Adrenal gland (tissue), 9 donors: ENCODE measurements at regions not wholly inside any gene's neighbourhood (a gene's known extent, or its start where the extent isn't known, plus 50 kb on each side); places are given as distances from the start of the nearest gene placed in this dataset.

ENCODE experiments used
- DNase-seq, 7 donors: peaks; one replicate each; pipeline ENCODE4 v3.0.0-alpha.2; 2019 to 2020
- H3K27ac ChIP-seq, 5 donors: fragments of 200-600 bp; sonication (generic) in 4 of 5; 1 replicate in 3 of 5; 2 replicates in 2 of 5; pipeline versions ENCODE4 v1.5.1 to v1.8.0; 2016 to 2020; ENCODE audit warnings: mild to moderate bottlenecking in 1 of 5
- H3K27me3 ChIP-seq: fragments of 200-600 bp; 2 replicates; pipeline ENCODE4 v1.8.0; 2021
- H3K36me3 ChIP-seq, 2 donors: fragments of 200-600 bp; replicated peaks in 1 of 2; 1 replicate in 1 of 2; 2 replicates in 1 of 2; pipeline versions ENCODE4 v1.5.1 to v1.8.0; 2018 to 2022
- H3K4me1 ChIP-seq, 2 donors: fragments of 200-600 bp; replicated peaks in 1 of 2; 1 replicate in 1 of 2; 2 replicates in 1 of 2; pipeline versions ENCODE4 v1.5.1 to v1.8.0; 2018 to 2021
- H3K4me3 ChIP-seq, 4 donors: fragments of 200-600 bp; sonication (generic) in 3 of 4; one replicate each; pipeline ENCODE4 v1.5.1; 2016 to 2018
- H3K9me3 ChIP-seq, 3 donors: fragments of 200-600 bp; sonication (generic) in 1 of 3; replicated peaks in 1 of 3; 1 replicate in 2 of 3; 2 replicates in 1 of 3; pipeline versions ENCODE4 v1.5.1 to v1.8.0; 2016 to 2021
- CTCF ChIP-seq, 6 experiments: fragments of 450-650 bp in 4 of 6; fragments of 200-600 bp in 2 of 6; sonication (generic) in 1 of 6; IDR thresholded peaks; 1 replicate in 5 of 6; 2 replicates in 1 of 6; pipeline versions ENCODE4 v1.5.1 to v1.8.0; 2016 to 2021; ENCODE audit warnings: antibody characterized with exemption in 6 of 6, mild to moderate bottlenecking in 2 of 6, moderate library complexity in 1 of 6
- POLR2A ChIP-seq, 2 donors: fragments of 450-650 bp; IDR thresholded peaks; one replicate each; pipeline ENCODE4 v1.6.1; 2017; ENCODE audit warnings: antibody characterized with exemption in 2 of 2, mild to moderate bottlenecking in 2 of 2, moderate library complexity in 1 of 2
- whole genome bisulfite sequencing, 4 donors: extraction: QIAGEN DNeasy Blood & Tissue Kit in 2 of 4; methylation state at CpG; one replicate each; pipeline versions ENCODE4 v1.1.5 to v1.1.7; 2013 to 2017; 5-methylcytosine and 5-hydroxymethylcytosine counted together
- intact Hi-C, 2 donors: fragments of 100-400 bp; cut with DNase I; formaldehyde crosslinking; loops; one replicate each; pipeline versions ENCODE4 v1.14.1 to v1.15.0; 2022 to 2023
- donor health status: healthy with polysubstance abuse.
- donor health status: Bipolar disorder and iron deficiency.
- donor health status: DM: yes; HTN: yes; CAD: no.
- donor health status: DM: no; HTN: no; CAD: no.
- donor health status: DM: no; HTN: no; CAD: no.

GRCh38 chr2:13877571-13877970 is 754.9 kb upstream of the LRATD1 start:
- no peaks in the 10 kb centered on the region for H3K9me3 ChIP-seq
- 72 to 83% (median 81%) methylated on average over 2 of the region's 2 CpGs for WGBS, 4 donors
- no peaks in the 10 kb centered on the region for H3K4me1 ChIP-seq
- intact Hi-C loops, result no loop called here
- no peak for DNase-seq
- H3K27ac ChIP-seq, result no peak overlapping the region
- no peak overlapping the region for H3K4me3 ChIP-seq
- no peak for TF ChIP-seq CTCF (IDR thresholded peaks at IDR 0.05)
- no peak for TF ChIP-seq POLR2A (IDR thresholded peaks at IDR 0.05)
- no peaks in the 10 kb centered on the region for H3K36me3 ChIP-seq
- no peaks in the 10 kb centered on the region for H3K27me3 ChIP-seq

GRCh38 chr2:13884291-13884976 is 748.1 kb upstream of the LRATD1 start:
- no peak for TF ChIP-seq CTCF (IDR thresholded peaks at IDR 0.05)
- TF ChIP-seq POLR2A (IDR thresholded peaks at IDR 0.05), result no peak
- no peaks in the 10 kb centered on the region for H3K9me3 ChIP-seq
- no peak overlapping the region for H3K27ac ChIP-seq
- no peak overlapping the region for H3K4me3 ChIP-seq
- no peak for DNase-seq
- H3K4me1 ChIP-seq, result no peaks in the 10 kb centered on the region
- intact Hi-C loops, result no loop called here
- WGBS, 4 donors, result 81 to 85% (median 84%) methylated on average over 3 of the region's 3 CpGs
- H3K36me3 ChIP-seq, result no peaks in the 10 kb centered on the region
- no peaks in the 10 kb centered on the region for H3K27me3 ChIP-seq

GRCh38 chr2:13901526-13901925 is 731.0 kb upstream of the LRATD1 start:
- Histone ChIP-seq H3K9me3 (no peaks in the 10 kb centered on the region), H3K27ac (no peak overlapping the region), H3K4me3 (no peak overlapping the region), H3K4me1 (no peaks in the 10 kb centered on the region), H3K27me3 (no peaks in the 10 kb centered on the region), H3K36me3 (no peaks in the 10 kb centered on the region)
- 74 to 90% (median 81%) methylated on average over 1 of the region's 1 CpG for WGBS, 4 donors
- intact Hi-C loops, result no loop called here
- DNase-seq, result no peak
- TF ChIP-seq CTCF (IDR thresholded peaks at IDR 0.05), result no peak
- TF ChIP-seq POLR2A (IDR thresholded peaks at IDR 0.05), result no peak

GRCh38 chr2:13905831-13906230 is 726.7 kb upstream of the LRATD1 start:
- H3K36me3 ChIP-seq, result no peaks in the 10 kb centered on the region
- whole genome bisulfite sequencing, 4 donors, result 67 to 77% (median 73%) methylated on average over 2 of the region's 2 CpGs
- no peaks in the 10 kb centered on the region for H3K9me3 ChIP-seq
- intact Hi-C loops, result no loop called here
- no peaks in the 10 kb centered on the region for H3K27me3 ChIP-seq
- TF ChIP-seq POLR2A (IDR thresholded peaks at IDR 0.05) (no peak), CTCF (IDR thresholded peaks at IDR 0.05) (no peak)
- no peak overlapping the region for H3K27ac ChIP-seq
- no peaks in the 10 kb centered on the region for H3K4me1 ChIP-seq
- H3K4me3 ChIP-seq, result no peak overlapping the region
- DNase-seq, result no peak
